ENCODE measurements at regions not wholly inside any gene's neighbourhood (a gene's known extent, or its start where the extent isn't known, plus 50 kb on each side); places are given as distances from the start of the nearest gene placed in this dataset.

DNA sequence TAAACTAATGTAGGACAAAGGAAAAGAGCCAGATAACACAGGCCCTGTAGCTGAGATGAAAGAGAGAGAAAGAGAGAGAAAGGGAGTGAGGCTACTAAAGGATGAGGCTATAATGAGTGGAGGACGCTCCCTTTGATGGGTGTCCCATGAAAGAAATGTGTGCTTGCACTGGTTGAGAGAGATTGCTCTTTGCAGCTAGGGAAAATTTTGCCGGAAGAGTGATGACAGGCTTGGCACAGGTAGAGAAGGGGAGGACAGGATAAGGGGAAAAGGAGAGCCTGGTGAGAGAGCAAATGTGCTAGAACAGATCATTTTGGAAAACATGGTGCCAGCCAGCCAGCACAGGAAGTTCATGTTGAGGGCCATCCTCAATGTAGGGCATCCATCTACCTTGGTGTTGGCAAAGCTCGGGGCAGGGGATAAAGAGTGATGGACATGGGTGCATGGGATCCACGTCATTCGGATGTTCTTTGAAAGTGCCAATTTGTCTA, 248.6 kb downstream of the BTG1 start:
- no peak for DNase-seq (ENCODE audit: extremely low spot score in 2 of 2)
- H3K27me3 ChIP-seq, result no peaks in the 10 kb centered on the region
- H3K4me3 ChIP-seq, result no peak overlapping the region
- intact Hi-C loops (cut with DNase I), result no loop called here
- no peaks in the 10 kb centered on the region for H3K36me3 ChIP-seq
- TF ChIP-seq, protein P1, sequence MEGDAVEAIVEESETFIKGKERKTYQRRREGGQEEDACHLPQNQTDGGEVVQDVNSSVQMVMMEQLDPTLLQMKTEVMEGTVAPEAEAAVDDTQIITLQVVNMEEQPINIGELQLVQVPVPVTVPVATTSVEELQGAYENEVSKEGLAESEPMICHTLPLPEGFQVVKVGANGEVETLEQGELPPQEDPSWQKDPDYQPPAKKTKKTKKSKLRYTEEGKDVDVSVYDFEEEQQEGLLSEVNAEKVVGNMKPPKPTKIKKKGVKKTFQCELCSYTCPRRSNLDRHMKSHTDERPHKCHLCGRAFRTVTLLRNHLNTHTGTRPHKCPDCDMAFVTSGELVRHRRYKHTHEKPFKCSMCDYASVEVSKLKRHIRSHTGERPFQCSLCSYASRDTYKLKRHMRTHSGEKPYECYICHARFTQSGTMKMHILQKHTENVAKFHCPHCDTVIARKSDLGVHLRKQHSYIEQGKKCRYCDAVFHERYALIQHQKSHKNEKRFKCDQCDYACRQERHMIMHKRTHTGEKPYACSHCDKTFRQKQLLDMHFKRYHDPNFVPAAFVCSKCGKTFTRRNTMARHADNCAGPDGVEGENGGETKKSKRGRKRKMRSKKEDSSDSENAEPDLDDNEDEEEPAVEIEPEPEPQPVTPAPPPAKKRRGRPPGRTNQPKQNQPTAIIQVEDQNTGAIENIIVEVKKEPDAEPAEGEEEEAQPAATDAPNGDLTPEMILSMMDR (IDR thresholded peaks at IDR 0.05), result no peak
- H3K4me1 ChIP-seq, result no peaks in the 10 kb centered on the region
- H3K27ac ChIP-seq, result no peak overlapping the region
- H3K9me3 ChIP-seq, result no peaks in the 10 kb centered on the region

DNA sequence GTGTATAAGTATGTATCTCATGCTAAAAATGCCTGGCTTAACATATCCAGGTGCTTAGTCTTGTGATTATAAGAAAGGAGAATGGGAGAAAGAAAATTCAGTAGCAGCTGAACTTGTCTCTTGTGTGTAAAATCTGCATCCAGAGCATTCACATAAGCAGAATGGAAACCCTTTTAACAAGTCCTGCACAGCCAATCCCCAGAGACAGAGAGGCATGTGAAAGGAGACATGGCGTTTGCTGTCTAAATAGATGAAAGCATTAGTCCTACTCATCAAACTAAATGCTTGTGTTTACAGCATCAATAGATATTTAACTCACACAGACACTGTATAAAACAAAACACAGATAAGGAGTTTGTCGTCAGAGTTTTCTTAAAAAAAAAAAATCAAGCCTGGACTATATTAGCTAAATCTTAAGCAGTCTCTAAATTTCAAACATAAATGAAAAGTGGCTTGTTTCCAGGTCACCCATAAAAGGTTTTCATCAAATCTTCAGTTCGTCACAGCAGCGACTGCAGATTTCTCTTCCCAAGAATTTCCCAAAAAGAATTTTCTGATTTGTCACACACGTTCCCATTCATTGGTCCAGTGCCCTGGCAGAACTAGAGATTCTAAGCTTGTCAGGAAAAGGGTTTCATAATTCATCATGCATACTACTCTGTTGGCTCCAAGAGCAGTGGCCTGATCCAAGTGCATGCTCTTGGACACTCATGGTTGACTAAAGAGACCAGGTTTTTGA, 249.2 kb downstream of the BTG1 start:
- H3K27ac ChIP-seq, result no peak overlapping the region
- no peak for TF ChIP-seq POLR2AphosphoS5 (IDR thresholded peaks at IDR 0.05; ENCODE audit: insufficient read depth in 1 of 2, low read depth in 1 of 2)
- no peak for TF ChIP-seq POLR2A (IDR thresholded peaks at IDR 0.05)
- TF ChIP-seq, protein P1 (IDR thresholded peaks at IDR 0.05), result no peak
- no peaks in the 10 kb centered on the region for H3K36me3 ChIP-seq
- H3K9me3 ChIP-seq, result no peaks in the 10 kb centered on the region
- no peak overlapping the region for H3K4me3 ChIP-seq
- intact Hi-C loops (cut with DNase I), result no loop called here
- no peaks in the 10 kb centered on the region for H3K27me3 ChIP-seq
- no peak for DNase-seq (ENCODE audit: extremely low spot score in 2 of 2)
- H3K4me1 ChIP-seq, result no peaks in the 10 kb centered on the region

DNA sequence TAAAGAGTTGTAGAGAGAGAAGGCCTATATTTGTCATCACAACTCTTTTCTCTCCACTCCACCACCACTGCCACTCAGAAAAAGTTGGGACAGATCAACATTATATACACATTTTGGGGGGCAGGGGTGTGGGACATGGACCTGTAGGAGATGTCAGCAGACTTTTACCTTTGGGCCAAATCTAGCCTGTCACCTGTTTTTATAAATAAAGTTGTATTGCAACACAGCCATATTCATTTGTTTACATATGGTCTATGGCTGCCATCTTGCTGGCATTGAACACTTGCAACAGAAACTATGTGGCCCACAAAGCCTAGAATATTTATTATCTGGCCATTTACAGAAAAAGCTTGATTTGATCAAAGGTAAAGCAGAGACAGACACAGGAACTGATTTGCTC, 250.7 kb downstream of the BTG1 start:
- no peak for DNase-seq (ENCODE audit: extremely low spot score in 2 of 2)
- no peak for TF ChIP-seq POLR2AphosphoS5 (IDR thresholded peaks at IDR 0.05; ENCODE audit: insufficient read depth in 1 of 2, low read depth in 1 of 2)
- TF ChIP-seq, protein P1 (IDR thresholded peaks at IDR 0.05), result no peak
- TF ChIP-seq POLR2A (IDR thresholded peaks at IDR 0.05), result no peak
- H3K9me3 ChIP-seq, result no peaks in the 10 kb centered on the region
- no peak overlapping the region for H3K4me3 ChIP-seq
- no peak overlapping the region for H3K27ac ChIP-seq
- intact Hi-C loops (cut with DNase I), result no loop called here
- no peaks in the 10 kb centered on the region for H3K27me3 ChIP-seq
- peaks cover 12% of the 10 kb centered on the region for H3K4me1 ChIP-seq
- no peaks in the 10 kb centered on the region for H3K36me3 ChIP-seq

DNA sequence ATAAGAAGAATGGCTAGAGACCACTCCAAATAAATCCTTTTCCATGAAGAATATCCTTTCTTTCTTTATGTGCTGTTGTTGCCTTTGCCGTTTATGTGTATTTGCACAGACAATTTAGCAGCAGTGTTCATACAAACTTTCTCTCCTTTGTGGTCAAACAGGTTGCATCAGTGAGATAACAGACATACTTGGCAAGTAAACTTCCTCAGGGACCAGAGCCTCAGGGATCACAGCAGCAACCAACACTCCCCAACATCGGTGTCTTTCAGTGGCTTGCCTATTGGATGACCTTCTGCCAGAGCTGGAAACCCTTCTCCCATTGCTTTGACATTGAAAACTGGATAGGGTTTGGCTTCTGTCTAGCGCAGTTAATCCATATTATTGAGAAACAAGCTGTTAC, 252.2 kb downstream of the BTG1 start:
- no peak for TF ChIP-seq POLR2A (IDR thresholded peaks at IDR 0.05)
- TF ChIP-seq, protein P1 (IDR thresholded peaks at IDR 0.05), result no peak
- Histone ChIP-seq H3K4me1 (peaks cover 12% of the 10 kb centered on the region), H3K27me3 (no peaks in the 10 kb centered on the region), H3K27ac (no peak overlapping the region), H3K9me3 (no peaks in the 10 kb centered on the region), H3K36me3 (no peaks in the 10 kb centered on the region), H3K4me3 (no peak overlapping the region)
- intact Hi-C loops (cut with DNase I), result no loop called here
- DNase-seq (ENCODE audit: extremely low spot score in 2 of 2), result no peak

DNA sequence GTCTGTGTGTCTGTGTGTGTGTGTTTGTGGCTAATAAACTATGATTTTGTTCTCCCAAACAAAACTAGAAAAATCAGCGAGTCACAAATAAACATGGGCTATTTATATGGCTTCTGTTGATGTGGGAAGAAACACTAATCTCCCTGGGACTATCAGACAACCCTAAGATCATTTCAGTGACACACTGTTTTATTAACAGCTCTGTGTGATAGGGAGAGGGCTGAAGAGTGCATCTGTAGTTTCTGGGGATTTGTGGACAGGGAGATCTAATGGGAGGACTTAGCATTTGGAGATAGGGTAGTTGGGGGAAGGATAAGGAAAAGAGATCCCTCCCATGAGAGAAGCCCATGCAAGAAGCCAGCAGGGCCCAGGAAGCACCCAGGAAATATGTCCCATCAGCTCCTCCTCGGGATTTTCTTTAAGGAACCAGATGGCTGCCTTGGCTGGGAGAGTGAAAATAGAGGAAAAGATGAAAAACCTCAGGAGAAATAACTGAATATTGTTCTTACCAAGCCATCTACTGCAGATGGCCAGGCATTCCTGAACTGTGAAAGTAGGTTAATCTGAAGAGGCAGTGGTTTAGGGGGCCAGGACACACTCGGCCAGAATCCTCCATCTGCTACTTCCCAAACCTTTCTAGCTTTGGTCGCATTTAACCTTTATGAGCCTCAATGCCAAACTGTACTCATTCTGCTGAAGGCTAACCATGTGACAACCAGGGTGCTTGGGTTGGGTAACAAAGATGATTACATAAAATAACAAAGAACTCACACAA, 253.4 kb downstream of the BTG1 start:
- Histone ChIP-seq H3K36me3 (no peaks in the 10 kb centered on the region), H3K27me3 (no peaks in the 10 kb centered on the region), H3K9me3 (no peaks in the 10 kb centered on the region), H3K27ac (no peak overlapping the region), H3K4me1 (peaks cover 12% of the 10 kb centered on the region), H3K4me3 (no peak overlapping the region)
- intact Hi-C loops (cut with DNase I), result no loop called here
- no peak for DNase-seq (ENCODE audit: extremely low spot score in 2 of 2)
- TF ChIP-seq POLR2A (IDR thresholded peaks at IDR 0.05), result no peak
- TF ChIP-seq POLR2AphosphoS5 (IDR thresholded peaks at IDR 0.05; ENCODE audit: insufficient read depth in 1 of 2, low read depth in 1 of 2), result no peak
- TF ChIP-seq, protein P1 (IDR thresholded peaks at IDR 0.05), result no peak
